MG63 (cell line): ENCODE measurements at regions not wholly inside any gene's neighbourhood (a gene's known extent, or its start where the extent isn't known, plus 50 kb on each side); places are given as distances from the start of the nearest gene placed in this dataset.
"Not testable (repeated sequence)": the region's sequence is repeated elsewhere in the genome, so short reads cannot be mapped to it uniquely, and the experiment has no call there.

Experiments used
- DNase-seq: peaks from one replicate; pipeline ENCODE4 v3.0.0-alpha.2; 2020
- H3K27me3 ChIP-seq: fragments of 250-450 bp; sonication (Bioruptor Pico); 2 replicates; pipeline ENCODE4 v1.5.1; 2020; ENCODE audit warnings: mild to moderate bottlenecking, moderate library complexity
- H3K36me3 ChIP-seq: fragments of 250-450 bp; sonication (Bioruptor Pico); 2 replicates; pipeline ENCODE4 v1.5.1; 2020; ENCODE audit warnings: mild to moderate bottlenecking, moderate library complexity
- H3K4me3 ChIP-seq: fragments of 250-450 bp; sonication (Bioruptor Pico); 2 replicates; pipeline ENCODE4 v1.5.1; 2020; ENCODE audit warnings: mild to moderate bottlenecking, moderate library complexity
- H3K9me3 ChIP-seq: fragments of 250-450 bp; sonication (Bioruptor Pico); 2 replicates; pipeline ENCODE4 v1.5.1; 2020; ENCODE audit warnings: mild to moderate bottlenecking, moderate library complexity

DNA sequence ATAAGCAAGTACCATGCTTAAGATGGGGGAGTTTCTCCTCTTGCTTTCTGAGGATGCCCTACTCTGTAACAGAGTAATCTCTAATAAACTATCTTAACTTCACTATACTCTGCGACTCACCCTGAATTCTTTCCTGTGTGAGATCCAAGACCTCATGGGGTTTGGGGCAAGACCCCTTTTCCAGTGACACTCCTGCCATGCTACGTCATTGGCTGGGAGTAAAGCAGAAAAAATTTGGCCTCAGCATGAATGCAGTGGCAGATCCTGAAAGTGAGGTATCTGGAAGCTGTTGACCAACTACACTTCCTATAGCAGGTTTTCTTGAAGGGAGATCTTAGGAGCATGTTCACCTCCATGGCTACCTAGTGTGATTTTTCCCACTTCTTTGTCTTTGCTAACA, 109.1 kb upstream of the MED14 start:
- Histone ChIP-seq H3K36me3 (no peaks in the 10 kb centered on the region), H3K4me3 (no peak overlapping the region), H3K9me3 (peaks cover 3% of the 10 kb centered on the region; the same call in 1 of the 2 replicates), H3K27me3 (no peaks in the 10 kb centered on the region)
- DNase-seq, result no peak

DNA sequence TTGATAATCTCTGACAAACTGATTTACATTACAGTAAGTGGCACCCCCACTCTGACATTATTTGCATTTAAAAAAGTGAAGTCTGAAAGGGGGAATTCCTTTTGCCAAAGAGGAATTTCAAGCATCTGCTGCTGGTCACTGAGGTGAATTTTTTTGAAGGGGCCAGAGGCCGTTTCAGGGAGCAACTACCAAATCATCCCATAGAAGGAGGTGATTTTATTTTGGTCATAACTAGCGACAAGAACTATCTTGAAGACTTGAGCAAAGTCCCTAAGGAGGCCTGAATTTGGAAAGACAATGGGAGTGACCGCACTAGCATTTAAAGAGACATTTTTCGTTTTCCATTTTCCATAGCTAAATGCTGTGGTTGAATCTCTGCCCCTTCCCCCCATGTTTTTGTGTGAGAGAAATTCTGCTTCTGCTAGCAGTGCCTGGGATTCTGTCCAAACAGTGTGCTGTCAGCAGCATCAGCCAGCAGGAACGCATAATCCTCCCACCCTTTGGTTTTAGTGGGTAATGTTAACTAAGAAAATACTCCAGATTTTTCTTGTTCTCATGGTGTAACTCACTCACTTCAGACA, 110.1 kb upstream of the MED14 start:
- Histone ChIP-seq H3K9me3 (peaks cover 3% of the 10 kb centered on the region; the same call in 1 of the 2 replicates), H3K4me3 (no peak overlapping the region), H3K36me3 (no peaks in the 10 kb centered on the region), H3K27me3 (no peaks in the 10 kb centered on the region)
- peak; percentile 74 for DNase-seq

DNA sequence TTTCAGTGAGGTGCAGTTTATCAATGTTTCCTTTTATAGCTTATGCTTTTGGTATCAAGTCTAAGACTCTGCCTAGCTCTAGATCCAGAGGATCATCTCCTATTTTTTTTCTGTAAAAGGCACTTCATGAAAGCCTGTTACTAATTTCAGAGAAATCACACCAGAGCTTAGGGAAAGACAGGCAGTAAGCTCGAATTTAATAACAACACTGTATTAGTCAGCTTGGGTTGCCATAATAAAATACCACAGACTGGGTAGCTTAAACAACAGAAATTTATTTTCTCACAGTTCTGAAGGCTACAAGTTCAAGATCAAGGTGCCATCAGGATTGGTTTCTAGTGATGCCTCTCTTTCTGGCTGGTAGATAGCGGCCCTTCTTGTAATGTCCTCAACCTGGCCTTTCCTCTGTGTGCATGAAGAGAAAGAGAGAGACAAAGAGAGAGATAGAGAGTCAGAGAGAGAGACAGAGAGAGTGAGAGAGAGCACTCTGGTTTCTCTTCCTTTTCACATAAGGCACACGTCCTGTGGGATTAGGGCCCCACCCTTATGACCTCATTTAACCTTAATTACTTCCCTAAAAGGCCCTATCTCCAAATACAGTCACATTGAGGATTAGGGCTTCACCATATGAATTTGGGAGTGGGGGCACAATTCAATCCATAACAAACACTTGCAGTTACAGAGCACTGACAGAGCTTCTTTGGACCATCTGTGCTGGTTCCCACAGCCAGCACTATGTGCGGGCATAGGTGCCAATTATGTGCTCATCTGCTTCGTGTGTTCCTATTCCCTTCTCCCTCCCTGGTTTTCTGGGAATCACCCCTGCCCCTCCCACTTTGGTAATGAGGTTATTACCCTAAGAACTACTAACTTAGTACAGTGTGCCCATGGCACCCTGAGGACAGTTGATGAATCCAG, 114.8 kb upstream of the MED14 start:
- no peak overlapping the region for H3K4me3 ChIP-seq
- no peaks in the 10 kb centered on the region for H3K36me3 ChIP-seq
- H3K9me3 ChIP-seq, result no peaks in the 10 kb centered on the region
- no peak for DNase-seq
- no peaks in the 10 kb centered on the region for H3K27me3 ChIP-seq

DNA sequence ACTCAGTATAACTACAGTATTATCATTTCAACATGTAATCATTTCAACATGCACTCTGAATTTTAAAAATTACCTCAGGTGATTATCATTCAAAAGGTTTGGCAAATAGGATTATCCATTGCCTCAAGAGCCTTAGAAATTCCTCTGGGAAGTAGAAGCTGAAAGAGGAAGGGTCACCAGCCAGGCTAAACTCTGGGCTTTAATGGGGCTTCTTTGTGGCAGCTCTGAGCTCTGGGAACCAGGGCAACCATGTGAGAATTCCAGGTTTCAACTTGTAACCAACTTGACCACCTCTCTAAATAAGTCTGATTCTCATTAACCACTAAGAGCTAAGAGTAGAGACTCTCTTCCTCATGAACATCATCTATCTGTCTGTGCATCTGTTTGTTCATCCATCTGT, 117.2 kb upstream of the MED14 start:
- Histone ChIP-seq H3K4me3 (no peak overlapping the region), H3K27me3 (no peaks in the 10 kb centered on the region), H3K36me3 (no peaks in the 10 kb centered on the region), H3K9me3 (no peaks in the 10 kb centered on the region)
- no peak for DNase-seq

DNA sequence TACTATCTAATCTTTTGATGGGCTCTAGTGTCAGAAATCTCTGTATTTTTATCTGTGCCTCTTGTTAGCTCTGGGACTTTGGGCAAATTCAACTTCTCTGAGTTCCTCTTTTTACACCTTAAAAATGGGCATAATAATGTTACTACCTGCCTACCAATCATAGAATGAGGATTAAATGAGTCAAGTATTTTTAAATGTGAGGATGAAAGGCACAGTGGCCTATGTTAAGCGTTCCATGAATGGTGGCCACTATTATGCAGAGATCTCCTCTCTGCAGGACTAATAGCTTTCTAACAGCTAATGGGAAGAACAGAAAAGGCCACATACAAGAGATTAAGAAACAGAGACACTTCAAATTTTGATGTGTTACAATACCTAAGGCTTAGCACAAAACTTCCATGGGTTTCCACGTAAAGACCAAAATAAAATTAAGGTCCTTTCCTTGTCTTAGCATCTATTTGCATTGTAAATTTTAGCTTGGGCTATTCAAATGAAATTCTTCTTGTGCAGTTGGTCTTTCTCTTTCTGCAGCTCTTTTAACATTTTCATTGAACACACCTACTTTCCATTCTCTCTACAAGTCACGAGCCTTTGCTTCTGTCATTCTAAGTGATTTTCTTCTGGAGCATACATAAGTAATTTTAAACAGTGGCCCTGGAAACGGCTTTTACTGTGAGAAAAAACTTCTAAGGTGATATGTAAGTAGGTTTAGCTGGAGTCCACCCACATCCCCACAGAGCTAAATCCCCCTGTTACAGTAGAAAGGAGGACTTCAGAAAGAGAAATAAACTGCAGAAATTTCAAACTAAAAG, 117.9 kb upstream of the MED14 start:
- no peak for DNase-seq
- H3K36me3 ChIP-seq, result no peaks in the 10 kb centered on the region
- H3K4me3 ChIP-seq, result no peak overlapping the region
- no peaks in the 10 kb centered on the region for H3K27me3 ChIP-seq
- no peaks in the 10 kb centered on the region for H3K9me3 ChIP-seq

DNA sequence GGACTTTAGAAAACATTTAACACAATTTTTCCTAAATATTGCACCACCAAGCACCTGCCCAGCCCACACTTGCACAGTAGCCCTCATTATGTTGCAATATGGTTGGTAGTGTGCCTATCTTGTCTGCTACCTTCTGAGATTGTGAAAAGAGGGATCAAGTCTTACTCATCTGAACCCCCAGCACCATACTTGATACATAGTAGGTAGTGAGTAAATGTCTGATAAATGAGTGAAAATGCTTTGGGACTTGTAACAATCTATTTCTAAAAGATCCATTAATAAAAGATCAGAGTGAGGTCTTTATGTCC, 118.4 kb upstream of the MED14 start:
- H3K4me3 ChIP-seq, result no peak overlapping the region
- H3K27me3 ChIP-seq, result no peaks in the 10 kb centered on the region
- H3K36me3 ChIP-seq, result no peaks in the 10 kb centered on the region
- H3K9me3 ChIP-seq, result no peaks in the 10 kb centered on the region
- no peak for DNase-seq

DNA sequence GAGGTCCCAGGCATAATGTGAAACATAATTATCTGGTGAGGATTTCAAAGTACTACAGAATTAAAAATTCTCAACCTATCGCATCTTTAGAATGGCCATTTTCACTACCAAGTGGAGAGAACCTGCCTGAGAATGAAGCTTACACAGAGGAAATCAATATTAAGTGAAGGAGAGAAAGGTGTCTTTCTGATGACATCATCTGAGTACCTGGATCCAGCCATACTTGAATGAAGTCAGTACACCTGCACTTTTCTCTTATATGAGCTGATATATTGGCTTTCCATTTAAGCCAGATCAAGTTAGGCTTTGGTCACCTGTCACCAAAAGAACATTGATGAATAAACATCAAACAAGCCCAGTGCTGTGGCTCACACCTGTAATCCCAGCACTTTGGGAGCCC, 118.9 kb upstream of the MED14 start:
- Histone ChIP-seq H3K27me3 (no peaks in the 10 kb centered on the region), H3K36me3 (no peaks in the 10 kb centered on the region), H3K4me3 (no peak overlapping the region), H3K9me3 (no peaks in the 10 kb centered on the region)
- DNase-seq, result no peak

DNA sequence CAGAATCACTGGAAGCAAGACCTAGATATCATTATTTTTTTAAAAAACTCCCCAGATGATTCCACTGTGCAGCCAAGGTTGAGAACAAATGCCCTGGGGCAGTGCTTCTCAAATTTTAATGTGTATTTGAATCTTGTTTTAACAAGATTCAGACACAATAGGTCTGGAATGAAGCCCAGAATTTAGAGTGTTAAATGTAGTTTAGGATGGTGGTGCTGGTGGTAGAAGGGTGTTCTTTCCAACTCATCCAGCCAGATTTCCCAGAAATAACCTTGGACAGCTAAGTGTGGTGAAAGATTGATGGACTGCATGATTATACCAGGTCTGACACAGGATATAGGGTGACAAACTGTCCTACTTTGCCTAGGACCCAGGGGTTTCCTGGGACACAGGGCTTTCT, 120.1 kb upstream of the MED14 start:
- DNase-seq, result peak; percentile 18
- Histone ChIP-seq H3K36me3 (no peaks in the 10 kb centered on the region), H3K9me3 (no peaks in the 10 kb centered on the region), H3K4me3 (no peak overlapping the region), H3K27me3 (no peaks in the 10 kb centered on the region)

DNA sequence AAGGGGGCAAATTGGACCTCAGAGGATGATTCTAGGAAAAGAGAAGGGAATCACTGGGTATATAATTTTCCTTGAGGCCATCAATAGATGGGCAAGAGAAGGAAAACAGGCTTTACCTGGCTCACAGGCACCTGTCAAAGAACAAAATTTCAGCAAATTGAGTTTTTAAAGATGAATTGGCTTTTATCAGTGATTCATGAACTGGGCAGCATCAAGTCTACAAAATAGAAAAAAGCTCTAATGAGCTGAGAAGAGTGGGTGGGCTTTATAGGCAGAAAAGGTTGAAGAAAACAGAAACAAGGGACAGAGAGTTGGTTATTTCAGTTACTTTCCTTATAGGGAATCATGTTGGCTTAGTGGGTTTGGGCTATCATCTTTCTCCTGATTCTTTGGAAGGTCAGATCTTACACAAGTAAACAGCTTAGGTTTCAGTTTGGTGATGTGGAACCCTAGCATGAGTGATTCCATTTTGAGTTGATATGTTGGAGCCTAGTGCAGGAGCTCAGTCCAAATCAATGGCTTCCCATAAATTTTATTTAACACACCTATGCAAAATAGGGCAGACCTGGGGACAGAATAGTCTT, 120.7 kb upstream of the MED14 start:
- Histone ChIP-seq H3K27me3 (no peaks in the 10 kb centered on the region), H3K9me3 (no peaks in the 10 kb centered on the region), H3K36me3 (no peaks in the 10 kb centered on the region), H3K4me3 (no peak overlapping the region)
- DNase-seq, result no peak

DNA sequence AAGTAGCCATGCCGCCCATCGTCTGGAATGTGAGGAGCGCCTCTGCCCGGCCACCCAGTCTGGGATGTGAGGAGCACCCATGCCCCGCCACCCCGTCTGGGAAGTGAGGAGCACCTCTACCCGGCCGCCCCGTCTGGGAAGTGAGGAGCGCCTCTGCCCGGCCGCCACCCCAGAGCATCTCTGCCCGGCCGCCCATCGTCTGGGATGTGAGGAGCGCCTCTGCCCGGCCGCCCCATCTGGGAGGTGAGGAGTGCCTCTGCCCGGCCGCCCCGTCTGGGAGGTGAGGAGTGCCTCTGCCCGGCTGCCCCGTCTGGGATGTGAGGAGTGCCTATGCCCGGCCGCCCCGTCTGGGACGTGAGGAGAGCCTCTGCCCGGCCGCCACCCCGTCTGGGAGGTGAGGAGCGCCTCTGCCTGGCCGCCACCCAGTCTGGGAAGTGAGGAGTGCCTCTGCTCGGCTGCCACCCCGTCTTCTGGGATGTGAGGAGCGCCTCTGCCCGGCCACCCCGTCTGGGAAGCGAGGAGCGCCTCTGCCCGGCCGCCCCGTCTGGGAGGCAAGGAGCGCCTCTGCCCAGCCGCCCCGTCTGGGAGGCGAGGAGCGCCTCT, 126.7 kb upstream of the MED14 start:
- not testable (repeated sequence) for H3K4me3 ChIP-seq, DNase-seq, H3K36me3 ChIP-seq, H3K27me3 ChIP-seq, H3K9me3 ChIP-seq

DNA sequence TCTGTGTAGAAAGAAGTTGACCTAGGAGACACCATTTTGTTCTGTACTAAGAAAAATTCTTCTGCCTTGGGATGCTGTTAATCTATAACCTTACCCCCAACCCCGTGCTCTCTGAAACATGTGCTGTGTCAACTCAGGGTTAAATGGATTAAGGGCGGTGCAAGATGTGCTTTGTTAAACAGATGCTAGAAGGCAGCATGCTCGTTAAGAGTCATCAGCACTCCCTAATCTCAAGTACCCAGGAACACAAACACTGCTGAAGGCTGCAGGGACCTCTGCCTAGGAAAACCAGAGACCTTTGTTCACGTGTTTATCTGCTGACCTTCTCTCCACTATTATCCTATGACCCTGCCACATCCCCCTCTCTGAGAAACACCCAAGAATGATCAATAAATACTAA, 127.9 kb upstream of the MED14 start:
- H3K4me3 ChIP-seq, H3K36me3 ChIP-seq, H3K9me3 ChIP-seq, DNase-seq, H3K27me3 ChIP-seq: not testable (repeated sequence)

DNA sequence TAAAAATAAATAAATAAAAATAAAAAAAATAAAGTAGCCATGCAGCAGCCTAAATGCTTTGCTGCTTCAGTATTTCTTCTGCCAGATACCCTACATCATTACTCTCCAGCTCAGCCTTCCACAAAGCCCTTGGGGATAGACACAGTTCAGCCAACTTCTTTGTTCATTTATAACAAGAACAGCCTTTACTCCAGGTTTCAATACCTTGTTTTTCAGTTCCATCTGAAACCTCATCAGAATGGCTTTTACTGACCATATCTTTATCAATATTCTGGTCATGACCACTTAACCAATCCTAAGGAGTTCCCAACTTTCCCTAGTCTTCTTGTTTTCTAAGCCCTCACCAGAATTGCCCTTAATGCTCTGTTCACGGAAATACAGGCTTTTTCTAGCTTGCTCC, 128.3 kb upstream of the MED14 start:
- no peak for DNase-seq
- Histone ChIP-seq H3K4me3 (no peak overlapping the region), H3K36me3 (no peaks in the 10 kb centered on the region), H3K9me3 (no peaks in the 10 kb centered on the region; the same call in 1 of the 2 replicates), H3K27me3 (no peaks in the 10 kb centered on the region)

DNA sequence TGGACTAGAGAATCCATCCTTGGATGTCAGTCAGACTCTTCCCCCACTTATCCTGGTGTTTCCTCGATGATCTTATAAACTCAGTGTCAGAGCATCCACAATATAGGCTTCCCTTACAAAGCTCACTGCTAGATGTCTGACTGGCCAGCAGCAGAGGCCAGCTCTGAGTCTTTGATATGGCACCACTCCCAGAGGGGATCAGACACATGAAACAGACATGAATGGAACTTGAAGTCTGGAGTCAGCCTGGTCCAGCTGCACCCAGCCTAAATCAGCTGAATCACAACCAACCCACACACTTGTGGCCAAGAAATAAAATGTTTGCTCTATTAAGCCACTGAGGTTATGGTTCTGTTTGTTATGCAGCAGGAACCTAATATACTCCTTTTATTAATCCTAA, 129.6 kb upstream of the MED14 start:
- DNase-seq, result peak; percentile 83
- H3K9me3 ChIP-seq, result no peaks in the 10 kb centered on the region; the same call in 1 of the 2 replicates
- H3K4me3 ChIP-seq, result no peak overlapping the region
- H3K36me3 ChIP-seq, result no peaks in the 10 kb centered on the region
- no peaks in the 10 kb centered on the region for H3K27me3 ChIP-seq

DNA sequence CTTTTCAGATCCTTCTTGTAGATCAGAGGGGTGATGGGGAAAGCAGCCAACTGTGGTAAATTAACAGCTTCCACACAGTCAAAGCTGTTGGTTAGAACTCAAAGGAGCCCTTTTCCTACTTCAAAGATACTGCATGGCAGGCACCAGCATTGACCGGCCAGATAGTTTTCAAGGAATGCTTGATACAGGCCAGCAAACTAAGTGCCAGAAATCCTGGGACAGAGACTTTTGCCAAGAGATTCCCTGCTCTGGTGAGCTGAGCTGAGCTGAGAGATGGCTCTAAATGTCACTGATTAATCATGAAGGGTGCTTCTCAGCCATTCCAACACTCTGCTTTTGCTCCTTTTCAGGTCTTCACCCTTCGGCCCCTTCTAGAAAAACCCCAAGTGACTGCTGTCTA, 131.6 kb upstream of the MED14 start:
- peak; percentile 67 for DNase-seq
- Histone ChIP-seq H3K4me3 (no peak overlapping the region), H3K36me3 (no peaks in the 10 kb centered on the region), H3K27me3 (no peaks in the 10 kb centered on the region), H3K9me3 (no peaks in the 10 kb centered on the region)

DNA sequence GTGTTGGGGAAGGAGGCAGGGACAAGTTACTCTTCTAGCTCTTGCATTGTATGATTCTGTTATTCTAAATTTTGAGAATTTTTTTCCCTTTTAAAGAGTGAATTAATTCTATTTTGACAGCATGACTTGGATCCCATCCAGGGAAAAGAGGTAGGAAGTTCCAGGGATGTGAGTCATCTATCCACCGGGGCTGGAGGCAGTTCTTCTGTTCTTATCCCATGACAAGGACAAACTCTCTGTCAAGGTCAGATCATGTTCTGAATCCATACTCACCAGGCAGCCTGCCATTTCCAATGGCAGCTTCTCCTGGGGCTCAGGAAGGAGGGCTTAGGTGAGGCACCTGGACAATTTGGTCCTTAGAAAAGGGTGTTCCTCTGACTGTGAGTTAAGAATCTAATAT, 132.0 kb upstream of the MED14 start:
- no peak overlapping the region for H3K4me3 ChIP-seq
- no peaks in the 10 kb centered on the region for H3K9me3 ChIP-seq
- peak; percentile 8 for DNase-seq
- H3K36me3 ChIP-seq, result no peaks in the 10 kb centered on the region
- H3K27me3 ChIP-seq, result no peaks in the 10 kb centered on the region

DNA sequence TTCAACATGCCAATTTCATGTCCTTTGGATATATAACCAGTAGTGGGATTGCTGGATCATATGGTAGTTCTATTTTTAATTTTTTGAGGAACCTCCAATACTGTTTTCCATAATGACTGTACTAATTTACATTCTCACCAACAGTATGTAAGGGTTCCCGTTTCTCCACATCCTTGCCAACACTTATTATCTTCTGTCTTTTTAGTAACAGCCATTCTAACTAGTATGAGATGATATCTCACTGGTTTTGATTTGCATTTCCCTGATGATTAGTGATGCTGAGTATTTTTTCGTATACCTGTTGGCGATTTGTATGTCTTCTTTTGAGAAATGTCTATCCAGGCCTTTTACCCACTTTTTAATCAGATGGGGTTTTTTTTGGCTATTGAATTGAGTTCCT, 133.5 kb upstream of the MED14 start:
- no peaks in the 10 kb centered on the region for H3K27me3 ChIP-seq
- DNase-seq, result no peak
- no peaks in the 10 kb centered on the region for H3K36me3 ChIP-seq
- no peaks in the 10 kb centered on the region for H3K9me3 ChIP-seq
- no peak overlapping the region for H3K4me3 ChIP-seq

DNA sequence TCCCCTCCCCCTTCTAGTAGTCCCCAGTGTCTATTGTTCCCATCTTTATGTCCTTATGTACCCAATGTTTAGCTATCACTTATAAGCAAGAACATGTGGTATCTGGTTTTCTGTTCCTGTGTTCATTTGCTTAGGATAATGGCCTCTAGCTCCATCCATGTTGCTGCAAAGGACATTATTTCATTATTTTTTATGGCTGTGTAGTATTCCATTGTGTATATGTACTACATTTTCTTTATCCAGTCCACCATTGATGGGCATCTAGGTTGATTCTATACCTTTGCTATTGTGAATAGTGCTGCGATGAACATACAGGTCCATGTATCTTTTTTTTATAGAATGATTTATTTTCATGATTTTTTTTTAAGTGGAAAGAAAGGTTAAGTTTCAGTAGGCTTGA, 135.6 kb upstream of the MED14 start:
- H3K27me3 ChIP-seq, H3K9me3 ChIP-seq, DNase-seq, H3K4me3 ChIP-seq, H3K36me3 ChIP-seq: not testable (repeated sequence)
